GM21737 (cell line): ENCODE measurements at regions not wholly inside any gene's neighbourhood (a gene's known extent, or its start where the extent isn't known, plus 50 kb on each side); places are given as distances from the start of the nearest gene placed in this dataset.
"Not testable (repeated sequence)": the region's sequence is repeated elsewhere in the genome, so short reads cannot be mapped to it uniquely, and the experiment has no call there.

Experiments
- ATAC-seq: cut with Tn5 transposase; IDR thresholded peaks from one replicate; pipeline ENCODE4 v1.9.1; 2021; ENCODE audit warnings: mild to moderate bottlenecking, moderate library complexity; ENCODE audit not compliant: unreplicated experiment

DNA sequence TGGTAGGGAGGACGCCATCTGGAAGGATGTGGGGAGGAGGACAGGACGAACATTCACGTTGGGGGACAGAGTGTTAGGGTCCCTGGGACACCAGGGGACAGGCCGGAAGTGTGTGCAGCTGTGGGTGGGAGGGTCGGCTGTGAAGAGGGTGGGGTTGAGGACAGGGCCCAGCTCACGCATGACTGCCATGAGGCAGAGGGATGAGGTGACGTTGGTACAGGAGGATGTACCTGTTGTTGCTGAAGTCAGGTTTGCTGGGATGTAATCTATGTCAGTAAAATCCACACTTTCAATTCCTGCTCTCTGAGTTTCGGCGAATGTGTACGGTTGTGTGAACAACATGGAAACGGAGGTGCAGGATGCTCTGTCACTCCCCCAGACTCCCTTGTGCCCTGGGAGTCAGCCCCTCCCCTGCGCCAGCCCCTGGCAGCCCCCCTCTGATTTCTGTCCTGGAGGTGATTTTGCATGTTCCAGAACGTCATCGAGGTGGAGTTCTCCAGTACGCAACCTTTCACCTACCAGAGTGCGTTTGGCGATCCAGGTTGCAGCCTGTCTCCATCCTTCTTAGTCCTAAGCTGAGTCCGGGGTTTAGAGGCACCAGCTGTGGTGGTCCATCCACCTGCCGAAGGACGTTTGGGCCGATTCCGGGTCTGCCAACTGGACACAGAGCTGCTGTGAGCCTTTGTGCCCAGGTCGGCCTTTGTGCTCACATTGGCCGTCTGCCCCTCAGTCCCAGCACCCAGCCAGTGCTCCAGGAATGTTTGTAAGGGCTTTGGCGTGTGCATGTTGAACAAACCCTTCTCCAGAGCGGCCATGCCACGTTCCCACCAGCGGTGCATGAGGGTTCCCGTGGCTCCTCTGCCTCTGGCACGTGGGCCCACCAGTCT, 203.2 kb downstream of the NPIPB11 start:
- ATAC-seq: not testable (repeated sequence)

DNA sequence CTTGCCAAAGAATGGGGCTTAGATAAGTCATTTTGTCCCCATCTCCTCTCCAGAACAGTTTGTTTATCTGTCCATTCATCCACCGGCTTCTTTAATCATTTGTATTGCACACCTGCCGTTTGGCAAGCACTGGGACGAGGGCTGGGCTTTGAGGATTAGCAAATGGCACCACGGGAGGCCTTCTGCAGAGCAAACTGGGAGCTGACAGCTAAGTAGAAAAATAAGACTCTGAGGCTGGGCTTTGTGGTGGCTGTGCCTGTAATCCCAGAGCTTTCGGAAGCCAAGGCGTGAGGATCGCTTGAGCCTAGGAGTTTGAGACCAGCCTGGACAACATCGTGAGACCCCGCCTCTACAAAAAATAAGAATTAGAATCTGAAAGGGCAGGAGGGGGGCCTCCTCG, 203.9 kb downstream of the NPIPB11 start:
- ATAC-seq: not testable (repeated sequence)

DNA sequence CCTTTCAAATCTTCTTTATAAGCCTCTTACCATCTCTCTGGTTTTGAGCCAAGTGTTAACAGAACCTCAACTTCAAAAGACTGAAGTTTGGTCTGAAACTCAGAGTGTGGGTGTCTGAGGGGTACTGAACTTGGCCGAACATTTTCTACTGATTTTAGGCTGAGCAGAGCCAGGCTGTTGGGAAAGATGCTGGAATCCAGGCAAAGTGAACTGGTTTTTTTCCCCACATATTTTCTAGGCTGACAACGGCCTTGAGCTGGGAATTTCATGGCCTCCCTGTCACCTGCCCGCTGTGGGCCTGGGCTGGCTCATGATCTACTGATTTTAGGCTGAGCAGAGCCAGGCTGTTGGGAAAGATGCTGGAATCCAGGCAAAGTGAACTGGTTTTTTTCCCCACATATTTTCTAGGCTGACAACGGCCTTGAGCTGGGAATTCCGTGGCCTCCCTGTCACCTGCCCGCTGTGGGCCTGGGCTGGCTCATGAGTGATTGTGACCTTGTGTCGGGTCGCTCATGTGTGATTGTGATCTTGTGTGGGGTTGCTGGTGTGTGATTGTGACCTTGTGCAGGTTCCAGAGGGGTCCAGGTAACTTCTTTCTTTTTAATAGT, 204.4 kb downstream of the NPIPB11 start:
- ATAC-seq: not testable (repeated sequence)

DNA sequence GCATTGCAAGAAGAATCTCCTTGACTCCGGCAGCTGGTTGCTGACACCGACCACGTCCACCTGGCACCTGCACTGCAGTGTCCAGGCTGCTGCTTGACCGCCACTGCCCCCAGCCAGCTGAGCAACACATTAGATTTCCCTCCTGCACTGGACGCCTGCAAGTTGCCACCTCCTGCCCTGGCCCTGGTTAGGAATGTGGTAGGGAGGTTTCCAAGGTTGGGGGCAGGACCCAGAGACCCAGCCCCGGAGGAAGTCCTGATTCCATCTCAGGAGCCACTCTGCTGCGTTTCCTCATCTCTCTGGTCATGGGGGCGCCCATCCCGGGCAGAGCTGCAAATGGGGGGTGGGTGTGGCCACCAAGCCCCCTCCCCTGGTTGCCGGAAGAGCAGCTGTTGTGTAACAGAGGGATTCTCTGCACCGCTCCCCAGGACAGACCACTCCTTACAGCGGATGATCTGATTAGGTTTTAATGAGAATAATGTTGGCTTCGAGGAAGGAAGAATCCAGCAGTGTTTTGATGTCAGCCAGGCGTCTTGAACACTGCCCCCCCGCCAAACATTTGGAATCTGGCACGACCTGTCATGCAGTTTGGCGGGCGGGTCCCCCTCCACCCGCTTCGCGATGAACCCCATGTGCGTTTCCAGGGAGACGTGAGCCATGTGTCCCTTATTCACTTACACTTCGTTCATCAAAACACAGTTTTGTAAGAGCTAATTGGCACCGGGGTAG, 205.1 kb downstream of the NPIPB11 start:
- ATAC-seq: not testable (repeated sequence)

DNA sequence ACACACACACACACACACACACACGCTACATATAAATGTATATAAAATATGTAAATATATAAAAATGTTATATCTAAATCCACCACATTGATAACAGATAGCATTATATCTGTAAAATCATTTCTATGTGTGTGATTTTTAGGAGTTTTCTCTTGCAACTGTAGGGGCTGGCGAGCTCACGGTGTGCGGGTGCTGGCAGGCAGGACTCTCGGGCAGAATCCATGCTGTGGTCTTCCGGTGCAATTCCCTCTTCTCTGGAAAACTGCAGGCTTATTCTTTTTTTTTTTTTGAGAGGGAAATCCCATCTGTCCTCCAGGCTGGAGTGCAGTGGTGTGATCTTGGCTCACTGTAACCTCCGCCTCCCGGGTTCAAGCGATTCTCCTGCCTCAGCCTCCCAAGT, 205.8 kb downstream of the NPIPB11 start:
- ATAC-seq: not testable (repeated sequence)

- ATAC-seq: not testable (repeated sequence)
Observed at GRCh38 chr16:29200135-29200601, 206.3 kb downstream of the NPIPB11 start.

DNA sequence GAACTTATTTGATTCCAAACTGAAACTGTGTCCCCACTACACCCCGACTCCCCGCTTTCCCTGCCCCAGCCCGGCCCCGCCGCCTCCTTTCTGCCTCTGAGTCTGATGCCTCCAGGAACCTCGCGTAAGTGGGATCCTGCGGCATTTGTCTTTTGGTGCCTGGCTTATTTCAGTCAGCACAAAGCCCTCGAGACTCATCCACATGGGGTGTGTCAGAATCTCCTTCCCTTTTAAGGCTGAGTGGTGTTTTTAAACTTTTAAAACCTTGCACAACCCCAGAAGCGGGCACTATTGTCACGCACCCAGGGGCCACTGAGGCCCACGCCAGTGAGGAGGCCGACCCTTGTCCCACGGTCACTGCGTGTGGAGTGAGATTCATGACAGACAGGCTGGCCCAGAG, 206.9 kb downstream of the NPIPB11 start:
- ATAC-seq: not testable (repeated sequence)

GRCh38 chr16:29198731-29199521, 207.6 kb downstream of the NPIPB11 start:
- no peak for ATAC-seq

DNA sequence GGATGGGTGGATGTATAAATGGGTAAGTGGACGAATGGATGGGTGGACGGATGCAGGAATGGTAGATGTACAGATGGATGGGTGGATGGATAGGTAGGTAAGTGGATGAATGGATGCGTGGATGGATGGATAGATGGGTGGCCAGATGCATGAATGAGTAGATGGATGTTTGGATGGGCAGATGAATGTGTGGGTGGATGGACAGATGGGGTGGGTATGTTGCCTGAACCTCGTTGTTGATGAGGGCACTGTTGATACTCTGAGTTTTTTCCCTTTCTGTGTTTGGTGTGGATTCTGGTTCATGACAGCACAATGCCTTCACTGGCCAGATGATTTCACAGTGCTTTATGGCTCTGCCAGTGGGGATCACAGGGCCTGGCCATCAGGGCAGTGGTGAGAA, 208.3 kb downstream of the NPIPB11 start:
- ATAC-seq: no peak

- ATAC-seq: not testable (repeated sequence)
Observed at GRCh38 chr16:29197494-29198100, 208.9 kb downstream of the NPIPB11 start.

GRCh38 chr16:29196746-29197145, 209.8 kb downstream of the NPIPB11 start:
- not testable (repeated sequence) for ATAC-seq

- not testable (repeated sequence) for ATAC-seq
Observed at GRCh38 chr16:29195116-29195872, 210.4 kb downstream of the LAT start.

DNA sequence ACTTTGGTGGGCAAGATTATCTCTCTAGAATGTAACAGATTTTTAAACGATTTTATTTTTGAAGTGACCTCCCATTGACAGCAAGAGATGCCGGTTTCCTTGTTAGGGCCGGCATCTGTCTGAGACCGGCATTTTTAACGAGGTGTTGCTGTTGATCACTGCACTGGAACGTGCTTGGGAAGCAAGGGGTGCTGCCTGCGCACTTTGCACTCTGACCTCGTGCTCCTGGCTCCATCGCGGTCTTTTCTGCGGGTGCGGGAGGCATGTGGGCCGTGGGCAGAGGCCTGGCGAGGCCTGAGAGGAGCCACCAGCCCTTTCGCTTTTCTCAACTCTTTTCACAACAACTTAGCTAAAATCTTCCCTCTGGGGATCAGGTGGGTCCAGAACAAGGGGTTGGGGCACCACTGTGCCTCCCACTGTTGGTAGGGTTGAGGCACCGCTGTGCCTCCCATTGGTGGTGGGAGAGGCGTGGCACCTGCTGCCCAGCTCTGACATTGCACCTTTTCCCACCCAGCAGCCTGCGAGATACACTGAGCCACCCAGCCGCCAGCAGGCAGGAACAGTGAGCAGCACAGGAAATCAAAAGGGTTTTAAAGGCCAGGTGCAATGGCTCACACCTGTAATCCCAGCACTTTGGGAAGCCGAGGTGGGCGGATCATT, 209.5 kb downstream of the LAT start:
- not testable (repeated sequence) for ATAC-seq

DNA sequence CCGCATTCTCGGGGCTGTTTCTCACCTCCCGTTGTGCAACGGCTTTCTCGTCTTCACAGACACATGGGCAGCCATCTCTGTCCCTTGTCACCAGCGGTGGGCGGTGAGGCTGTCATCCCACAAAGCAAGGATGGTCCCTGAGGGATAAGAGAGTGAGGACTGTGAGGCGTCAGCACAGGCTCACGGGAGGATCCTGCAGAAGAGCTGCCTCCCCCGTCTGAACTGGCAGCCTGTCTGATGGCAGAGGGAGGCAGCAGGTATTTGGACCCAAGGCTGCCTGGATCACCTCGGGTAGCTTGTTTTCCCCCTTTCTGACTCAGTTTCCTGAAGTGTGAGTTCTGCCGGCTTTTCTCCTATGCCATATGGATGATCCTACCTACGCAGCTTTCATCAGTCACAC, 208.8 kb downstream of the LAT start:
- not testable (repeated sequence) for ATAC-seq

DNA sequence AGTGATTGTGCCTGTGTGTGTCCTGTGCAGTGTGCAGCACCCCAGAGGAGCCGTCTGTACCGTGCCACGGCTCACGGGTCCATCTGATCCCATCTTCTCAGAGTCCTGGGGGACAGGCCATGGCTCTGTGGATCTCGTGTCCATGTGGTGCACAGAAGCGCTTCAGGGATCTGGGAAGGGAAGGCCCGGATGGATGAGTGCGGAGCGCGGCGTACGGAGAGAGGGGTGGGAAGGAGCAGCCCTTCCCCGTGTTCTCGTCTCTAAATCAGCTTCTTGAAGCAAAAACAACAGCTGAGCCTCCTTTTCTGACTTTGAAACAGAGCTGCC, 208.4 kb downstream of the LAT start:
- not testable (repeated sequence) for ATAC-seq

GRCh38 chr16:29192329-29193247, 207.7 kb downstream of the LAT start:
- no peak for ATAC-seq

DNA sequence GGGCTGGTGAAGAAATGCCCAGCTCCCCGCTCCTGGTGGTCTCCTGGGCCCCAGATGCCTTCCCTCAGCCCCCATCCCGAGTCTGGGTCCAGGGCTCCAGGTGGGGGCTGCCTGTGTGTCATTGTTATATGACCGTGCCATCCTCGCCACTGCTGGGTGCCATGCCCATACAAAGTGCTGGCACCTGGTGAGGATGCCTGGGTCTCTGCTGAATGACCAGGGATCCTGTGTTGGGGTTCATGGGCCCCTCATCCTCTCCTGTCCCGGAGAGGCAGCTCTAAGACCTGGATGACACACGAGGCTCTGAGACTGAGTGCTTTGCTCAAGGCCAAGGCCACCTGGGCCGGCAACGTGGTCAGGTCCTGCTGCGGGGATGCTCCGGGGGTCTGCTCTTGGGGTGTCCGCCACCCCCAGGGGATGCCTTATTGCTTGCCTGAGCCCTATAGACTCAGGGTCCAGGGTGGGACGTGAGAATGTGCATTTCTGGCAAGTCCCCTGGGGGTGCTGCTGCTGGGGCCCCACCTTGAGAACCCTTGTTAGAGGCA, 206.9 kb downstream of the LAT start:
- not testable (repeated sequence) for ATAC-seq
